NCI-H510A treated with DMSO at 0.1 percent for 48 hours (cell line): ENCODE measurements at regions not wholly inside any gene's neighbourhood (a gene's known extent, or its start where the extent isn't known, plus 50 kb on each side); places are given as distances from the start of the nearest gene placed in this dataset.

Experiments
- DNase-seq: peaks from one replicate; lab custom pipeline; 2025; lab: John Stamatoyannopoulos, UW

DNA sequence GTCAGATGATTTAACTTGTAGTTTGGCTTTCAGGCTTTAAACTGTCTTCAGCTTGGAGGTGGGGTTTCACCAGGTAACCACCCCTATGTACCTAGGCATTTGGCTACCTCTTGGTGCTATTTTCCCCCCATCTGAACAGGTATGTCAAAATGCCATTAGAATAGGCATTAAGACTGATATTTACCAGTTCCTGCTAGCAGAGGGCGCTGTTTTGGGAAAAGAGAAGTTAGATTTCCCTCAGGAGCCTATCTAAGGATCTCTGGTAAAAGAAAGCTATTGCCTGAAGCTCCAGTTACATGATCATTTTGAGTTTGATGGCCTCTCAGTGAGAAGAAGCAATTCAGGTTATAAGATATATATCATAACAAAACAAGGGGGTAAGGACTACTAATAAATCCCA, 879.1 kb downstream of the SH3BGRL start:
- DNase-seq, result no peak

DNA sequence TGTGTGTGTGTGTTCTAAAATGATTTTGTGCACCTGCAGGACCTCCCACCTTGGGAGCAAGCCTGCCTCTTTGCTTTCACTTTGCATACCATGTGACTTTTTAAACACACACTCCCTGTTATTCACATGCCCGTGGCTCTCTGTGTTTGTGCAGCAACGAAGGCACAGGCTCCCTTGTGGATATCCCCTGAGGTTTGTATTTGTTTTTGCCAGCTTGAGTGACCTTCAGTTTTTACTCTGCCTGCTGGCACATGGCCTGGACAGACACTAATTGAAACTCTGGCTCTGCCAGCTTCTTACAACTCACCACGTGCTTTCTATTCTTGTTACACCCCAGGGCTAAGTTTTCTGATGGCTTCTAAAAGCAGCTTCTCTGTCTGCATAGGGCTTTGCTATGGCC, 885.8 kb downstream of the SH3BGRL start:
- no peak for DNase-seq

DNA sequence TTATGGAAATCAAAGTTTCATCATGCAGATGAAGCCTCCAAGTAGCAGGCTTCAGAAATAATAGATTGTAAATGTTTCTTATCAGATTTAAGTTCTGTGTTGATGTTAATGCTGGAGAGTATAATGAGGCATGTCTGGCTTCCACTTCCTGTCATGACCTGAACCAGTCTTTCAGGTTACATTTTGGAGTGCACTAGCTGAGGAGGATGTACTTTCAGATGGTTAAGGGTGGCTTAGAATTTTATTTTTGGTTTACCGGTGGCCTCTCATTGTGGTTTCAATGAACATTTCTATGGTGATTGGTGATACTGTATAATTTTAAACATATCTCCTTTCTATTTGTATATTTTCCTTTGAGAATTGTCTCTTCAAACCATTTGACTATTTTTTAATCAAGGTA, 890.4 kb downstream of the SH3BGRL start:
- DNase-seq, result no peak

DNA sequence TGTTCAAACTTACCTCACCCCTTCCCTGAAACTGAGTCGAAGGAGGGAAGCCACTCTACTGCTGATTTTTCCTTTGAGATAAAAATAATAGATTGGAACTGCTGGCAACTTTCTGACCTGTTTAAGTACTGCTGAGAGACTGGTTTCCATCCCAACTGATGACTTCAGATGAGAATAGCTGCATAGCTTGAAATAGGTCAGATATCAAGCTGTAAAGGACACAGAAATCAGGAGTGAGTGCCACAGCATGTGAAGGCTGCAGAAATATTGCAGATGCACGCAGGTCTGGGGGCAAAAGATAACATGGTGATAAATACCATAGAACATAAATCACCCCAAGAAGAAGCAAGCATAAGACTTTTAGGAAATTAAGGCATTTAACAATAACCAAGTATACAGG, 923.2 kb downstream of the SH3BGRL start:
- no peak for DNase-seq

DNA sequence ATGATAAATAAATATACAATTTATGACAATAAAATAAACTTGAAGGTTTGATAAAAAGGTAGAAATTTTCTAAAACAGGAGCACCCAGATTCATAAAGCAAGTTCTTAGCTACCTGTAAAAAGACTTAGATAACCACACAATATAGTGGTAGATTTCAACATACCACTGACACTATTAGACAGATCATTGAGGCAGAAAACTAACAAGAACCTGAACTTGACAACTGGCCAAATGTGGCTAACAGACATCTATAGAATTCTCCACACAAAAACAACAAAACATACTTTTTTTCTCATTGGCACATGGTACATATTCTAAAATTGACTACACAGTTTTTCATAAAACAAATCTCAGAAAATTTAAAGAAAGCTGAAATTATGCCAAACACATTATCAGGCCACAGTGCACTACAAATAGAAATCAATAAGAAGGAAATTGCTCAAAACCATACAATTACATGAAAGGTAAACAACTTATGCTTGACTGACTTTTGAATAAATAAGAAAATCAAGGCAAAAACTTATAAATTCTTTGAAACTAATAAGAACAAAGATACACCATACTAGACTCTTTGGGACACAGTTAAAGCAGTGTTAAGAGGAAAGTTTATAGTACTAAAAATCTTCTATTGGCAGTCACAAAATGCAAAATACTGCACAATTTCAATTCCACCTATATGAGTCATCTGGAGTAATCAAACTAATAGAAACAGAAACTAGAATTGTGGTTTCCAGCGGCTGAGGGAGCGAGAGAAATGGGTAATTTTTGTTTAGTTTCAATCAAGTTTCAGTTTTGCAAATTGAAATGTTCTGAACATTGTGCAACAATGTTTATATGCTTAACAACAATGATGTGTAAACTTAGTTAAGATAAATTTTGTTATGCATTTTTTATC, 925.6 kb downstream of the SH3BGRL start:
- no peak for DNase-seq

DNA sequence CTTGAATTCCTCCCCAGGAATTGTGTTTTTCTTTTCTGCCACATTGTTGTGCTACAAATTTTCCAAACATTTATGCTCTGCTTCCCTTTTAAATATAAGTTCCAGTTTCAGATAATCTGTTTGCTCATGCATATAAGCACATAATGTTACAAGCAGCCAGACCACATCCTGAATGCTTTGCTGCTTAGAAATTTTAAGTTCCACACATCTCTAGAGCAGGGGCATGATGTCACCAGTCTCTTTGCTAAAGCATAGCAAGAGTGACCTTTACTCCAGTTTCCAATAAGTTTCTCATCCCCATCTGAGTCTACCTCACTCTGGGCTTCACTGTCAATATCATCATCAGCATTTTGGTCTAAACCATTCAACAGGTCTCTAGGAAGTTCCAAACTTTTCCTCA, 932.5 kb downstream of the SH3BGRL start:
- DNase-seq, result no peak

DNA sequence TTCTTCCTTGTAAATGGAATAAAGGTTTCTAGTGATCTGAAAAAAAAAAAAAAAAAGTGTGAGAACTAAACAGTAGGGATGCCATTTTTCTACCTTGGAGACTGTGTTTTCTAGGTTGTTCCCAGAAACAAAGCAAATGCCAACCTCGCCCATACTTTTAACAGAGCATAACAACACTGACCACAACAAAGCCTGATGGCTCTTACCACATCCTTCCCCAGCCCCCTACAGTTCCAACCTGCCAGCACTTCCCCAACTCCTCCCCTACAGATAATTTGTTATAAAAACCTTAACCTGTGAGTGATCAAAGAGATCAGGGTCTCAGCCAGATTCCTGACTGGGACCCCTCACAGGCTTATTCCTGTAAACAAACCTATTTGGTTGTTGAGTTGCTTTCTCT, 940.0 kb downstream of the SH3BGRL start:
- DNase-seq, result no peak

DNA sequence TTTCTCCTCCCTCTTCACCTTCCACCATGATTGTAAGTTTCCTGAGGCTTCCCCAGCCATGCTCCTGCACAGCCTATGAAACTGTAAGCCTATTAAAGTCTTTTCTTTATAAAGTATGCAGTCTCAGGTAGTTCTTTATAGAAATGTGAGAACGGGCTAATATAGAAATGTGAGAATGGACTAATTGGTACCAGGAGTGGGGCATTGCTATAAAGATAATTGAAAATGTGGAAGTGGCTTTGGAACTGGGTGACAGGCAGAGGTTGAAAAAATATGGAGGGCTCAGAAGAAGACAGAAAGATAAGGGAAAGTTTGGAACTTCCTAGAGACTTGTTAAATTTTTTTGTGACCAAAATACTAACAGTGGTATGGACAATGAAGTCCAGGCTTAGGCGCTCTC, 959.3 kb downstream of the SH3BGRL start:
- no peak for DNase-seq

DNA sequence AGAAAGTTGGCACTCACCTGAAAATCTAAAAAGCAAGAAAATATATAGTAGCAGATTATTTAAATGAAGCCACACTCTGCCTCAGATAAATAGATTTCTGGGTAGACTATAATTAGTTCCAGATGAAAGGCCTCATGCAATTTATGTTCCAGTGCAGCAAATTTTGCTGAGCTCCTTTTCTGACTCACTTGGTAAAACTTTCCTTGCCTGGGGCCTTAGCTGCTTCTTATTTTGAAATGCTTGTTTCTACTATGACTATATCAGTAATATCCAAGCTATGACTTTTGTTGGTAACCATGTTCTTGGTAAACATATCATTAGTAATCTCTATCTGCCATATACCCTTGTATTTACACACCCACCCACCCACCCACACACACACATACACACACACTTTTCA, 961.8 kb downstream of the SH3BGRL start:
- no peak for DNase-seq

DNA sequence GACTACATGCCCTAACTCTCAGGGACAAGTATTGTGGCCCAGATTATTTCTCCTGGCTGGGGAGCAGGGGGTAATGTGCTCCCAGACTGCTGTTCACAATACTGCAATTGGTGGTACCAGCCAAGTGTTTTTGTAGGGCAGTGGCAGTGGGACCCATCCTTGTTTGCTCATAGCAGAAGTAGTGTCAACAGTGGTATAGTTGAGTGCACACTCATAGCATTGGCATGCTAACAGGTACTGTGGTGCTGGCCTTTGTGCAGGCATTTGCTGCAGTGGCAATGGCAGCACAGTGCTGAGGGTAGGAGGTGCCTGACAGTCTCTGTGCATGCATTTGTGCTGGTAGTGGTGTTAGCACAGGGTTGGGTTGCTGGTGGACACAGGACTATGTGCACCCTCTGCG, 995.0 kb downstream of the SH3BGRL start:
- DNase-seq, result no peak

DNA sequence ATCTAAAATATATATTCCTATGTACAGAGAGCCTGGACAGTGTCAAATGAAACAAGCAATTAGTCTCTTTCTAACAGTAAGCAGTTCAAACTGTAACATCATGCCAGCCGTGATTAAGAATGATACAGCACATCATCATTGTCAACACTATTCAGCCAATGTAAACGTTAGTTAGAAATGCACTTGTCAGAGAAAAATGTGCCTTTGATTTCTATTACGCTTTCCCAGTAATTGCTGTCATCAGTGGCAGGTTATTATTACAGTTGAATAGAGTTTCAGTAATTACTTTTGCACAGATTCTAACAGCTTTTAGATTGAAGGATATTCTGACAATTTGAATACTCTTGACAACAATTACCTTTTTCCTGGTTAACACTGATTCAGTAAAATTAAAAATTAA, 1007.1 kb downstream of the SH3BGRL start:
- no peak for DNase-seq

DNA sequence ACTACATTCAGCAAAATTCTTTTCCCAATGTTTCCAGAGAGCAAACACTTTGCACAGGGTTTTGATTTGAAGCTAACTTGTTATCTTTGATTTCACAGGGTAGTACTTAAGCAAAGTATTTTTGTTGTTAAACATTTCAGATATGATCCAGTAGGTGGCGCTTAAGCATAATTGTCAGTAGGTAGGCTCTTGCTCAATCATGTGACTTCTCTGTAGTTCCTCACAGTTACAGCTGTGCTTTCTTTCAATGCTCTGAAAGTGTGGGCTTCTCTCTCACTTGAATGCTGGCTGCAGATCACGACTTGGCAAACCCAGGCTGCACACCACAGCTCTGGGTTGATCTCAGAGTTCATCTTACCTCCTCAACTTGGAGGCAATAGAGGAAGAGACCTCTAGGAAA, 1016.5 kb downstream of the SH3BGRL start:
- no peak for DNase-seq

DNA sequence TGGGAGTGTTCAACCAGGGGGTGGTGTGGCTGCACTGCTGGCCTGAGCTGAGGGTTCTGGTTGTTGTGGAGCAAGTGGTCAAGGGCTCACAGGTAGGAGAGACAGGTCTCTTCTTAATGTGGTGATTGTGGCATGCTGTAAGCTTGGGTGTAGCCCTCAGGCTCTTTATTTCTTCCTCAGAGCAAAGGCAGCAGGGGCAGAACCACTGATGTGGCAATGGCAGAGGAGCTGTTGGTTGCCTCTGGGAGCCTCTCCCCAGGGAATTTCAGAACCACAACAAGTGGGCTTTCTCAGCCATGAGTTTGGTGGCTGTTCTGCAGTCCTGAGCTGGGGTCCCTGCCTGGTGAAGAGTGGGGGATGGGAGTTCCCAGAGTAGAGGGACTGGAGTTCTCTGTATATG, 1017.2 kb downstream of the SH3BGRL start:
- no peak for DNase-seq

DNA sequence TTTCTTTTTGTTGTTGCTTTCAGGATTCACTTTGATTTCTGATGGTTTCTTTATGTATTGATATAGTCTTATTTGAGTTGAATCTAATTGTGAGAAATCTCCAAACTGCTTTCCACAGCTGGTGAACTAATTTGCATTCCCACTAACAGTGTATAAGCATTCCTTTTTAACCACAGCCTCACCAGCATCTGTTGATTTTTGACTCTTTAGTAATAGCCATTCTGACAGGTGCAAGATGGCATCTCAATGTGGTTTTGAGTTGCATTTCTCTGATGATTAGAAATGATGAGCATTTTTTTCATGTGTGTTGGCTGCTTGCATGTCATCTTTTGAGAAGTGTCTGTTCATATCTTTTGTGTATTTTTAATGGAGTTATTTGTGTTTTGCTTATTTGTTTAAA, 1023.1 kb downstream of the SH3BGRL start:
- DNase-seq, result no peak

DNA sequence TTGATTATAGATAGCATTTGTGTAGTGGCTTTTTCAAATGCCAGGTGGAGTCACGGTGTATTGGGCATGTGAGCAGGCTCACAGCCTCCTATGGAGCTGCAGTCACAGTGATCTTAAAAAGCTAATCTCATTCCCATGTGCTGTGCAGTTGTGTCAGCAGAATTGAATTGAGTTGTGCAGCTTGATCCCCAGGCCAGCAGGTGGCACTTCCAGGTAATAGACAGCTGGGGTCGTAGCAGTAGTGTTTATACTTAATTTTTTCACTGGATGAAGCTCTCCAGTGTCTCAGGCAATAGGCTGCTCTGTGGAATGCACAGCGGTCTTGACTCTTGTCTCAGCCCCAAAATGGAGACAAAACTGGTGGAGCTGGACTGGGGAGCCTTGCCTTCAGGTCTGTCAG, 1028.1 kb downstream of the SH3BGRL start:
- no peak for DNase-seq

DNA sequence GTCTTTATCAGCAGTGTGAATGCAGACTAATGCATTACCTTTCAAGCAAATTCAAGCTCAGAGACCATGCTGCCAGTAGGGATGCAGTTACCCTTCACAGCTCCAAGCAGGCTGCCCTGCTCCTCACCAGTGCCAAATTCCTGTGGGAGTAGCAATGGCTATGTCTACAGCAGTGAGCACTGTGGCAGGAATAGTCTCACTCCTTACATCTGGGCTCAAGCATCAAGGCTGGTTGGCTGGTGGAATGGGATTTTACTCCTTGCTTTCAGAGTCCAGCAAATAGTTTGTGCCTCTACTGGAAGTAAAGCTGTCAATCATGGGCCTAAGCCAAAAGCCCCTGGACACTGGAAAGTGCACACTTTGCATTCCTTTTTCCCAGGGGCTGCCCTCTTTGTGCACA, 1030.8 kb downstream of the SH3BGRL start:
- DNase-seq, result no peak

DNA sequence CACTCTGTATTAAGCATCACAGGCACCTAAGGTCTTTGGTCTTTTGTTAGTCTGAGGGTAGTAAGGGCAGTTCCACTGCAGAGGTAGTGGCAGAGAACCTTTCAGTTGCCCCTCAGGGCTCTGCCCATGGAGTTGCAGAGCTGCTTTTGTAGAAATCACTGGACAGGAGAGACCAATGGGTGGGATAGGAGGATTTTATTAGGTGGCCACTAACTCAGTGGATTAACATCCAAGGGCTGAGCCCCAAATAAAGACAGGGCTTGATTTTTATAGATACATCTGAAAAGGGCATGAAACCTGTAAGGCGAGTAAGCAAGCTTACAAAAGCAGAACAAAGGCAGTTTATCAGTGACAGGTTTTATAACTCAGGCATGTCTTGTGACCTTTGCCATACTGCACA, 1035.4 kb downstream of the SH3BGRL start:
- no peak for DNase-seq
